Endothelial cell of umbilical vein (primary cell): ENCODE measurements at regions not wholly inside any gene's neighbourhood (a gene's known extent, or its start where the extent isn't known, plus 50 kb on each side); places are given as distances from the start of the nearest gene placed in this dataset.

ENCODE experiments used
- BruUV-seq: library from RNA; stranded (reverse); fragments of 400-500 nt; replicated peaks from 2 replicates; lab custom pipeline; 2021; lab: Mats Ljungman, UMichigan
- CTCF ChIA-PET: fragments of 300-600, 350-600 bp; sonication (Branson Sonifier 250); formaldehyde crosslinking; loops from one replicate; lab custom pipeline; 2021; ENCODE audit warnings: antibody characterized with exemption, inconsistent platforms; lab: Charles Lee
- POLR2A ChIA-PET: fragments of 300-600, 350-600 bp; sonication (Branson Sonifier 250); formaldehyde crosslinking; loops from one replicate; lab custom pipeline; 2021; ENCODE audit warnings: antibody characterized with exemption, inconsistent platforms; lab: Charles Lee
- DNase-seq: peaks from one replicate; pipeline ENCODE4 v3.0.0-alpha.2; 2011; ENCODE audit warnings: low read depth, low spot score
- FAIRE-seq: peaks from 2 replicates; lab custom pipeline; 2011; peaks lifted over from hg19 to GRCh38; lab: Jason Lieb, UNC
- H2AFZ ChIP-seq: 2 replicates; pipeline ENCODE4 v1.6.0; 2012; ENCODE audit warnings: low read depth, low read length, control low read depth, inconsistent platforms
- H3K27ac ChIP-seq: 2 replicates; pipeline ENCODE4 v1.5.1; 2011; ENCODE audit warnings: low read depth, mild to moderate bottlenecking, control low read depth, low read length, moderate library complexity; ENCODE audit not compliant: insufficient read depth
- H3K27me3 ChIP-seq, 2 experiments: 2 replicates each; pipeline versions ENCODE4 v1.6.0 to v1.6.1; 2011; ENCODE audit warnings: low read length in 2 of 2, mixed read lengths in 1 of 2; ENCODE audit not compliant: control insufficient read depth in 2 of 2, insufficient read depth in 2 of 2
- H3K36me3 ChIP-seq, 2 experiments: 2 replicates in 1 of 2; 3 replicates in 1 of 2; pipeline ENCODE4 v1.5.1; 2011; ENCODE audit warnings: low read length in 2 of 2, mild to moderate bottlenecking in 1 of 2, moderate library complexity in 1 of 2; ENCODE audit not compliant: control insufficient read depth in 2 of 2, insufficient read depth in 2 of 2; ENCODE audit errors: extremely low read depth in 1 of 2
- H3K4me1 ChIP-seq: 3 replicates; pipeline ENCODE4 v1.5.1; 2011; ENCODE audit warnings: mild to moderate bottlenecking, low read length; ENCODE audit not compliant: control insufficient read depth, insufficient read depth; ENCODE audit errors: extremely low read depth
- H3K4me2 ChIP-seq: 2 replicates; pipeline ENCODE4 v1.6.1; 2011; ENCODE audit warnings: low read length, control low read depth, mixed read lengths; ENCODE audit not compliant: insufficient read depth
- H3K4me3 ChIP-seq, 3 experiments: fragments of 200-600 bp in 1 of 3; sonication (generic), shearing (Covaris generic) in 1 of 3; replicated peaks in 1 of 3; 2 replicates each; pipeline ENCODE4 v1.5.1; 2011 to 2016; ENCODE audit warnings: control low read depth in 3 of 3, low read length in 3 of 3, mild to moderate bottlenecking in 2 of 3, inconsistent platforms in 1 of 3, low read depth in 1 of 3, moderate library complexity in 1 of 3; ENCODE audit not compliant: insufficient read depth in 1 of 3
- H3K79me2 ChIP-seq: 2 replicates; pipeline ENCODE4 v1.6.0; 2012; ENCODE audit warnings: low read length, inconsistent platforms; ENCODE audit not compliant: control insufficient read depth, insufficient read depth
- H3K9ac ChIP-seq: replicated peaks from 2 replicates; pipeline ENCODE3; 2011; ENCODE audit warnings: low read length, control low read depth; ENCODE audit not compliant: insufficient read depth; ENCODE audit errors: extremely low read depth
- H3K9me1 ChIP-seq: replicated peaks from 3 replicates; pipeline ENCODE4 v1.6.0; 2011; ENCODE audit warnings: mild to moderate bottlenecking, low read length; ENCODE audit not compliant: control insufficient read depth, insufficient read depth; ENCODE audit errors: extremely low read depth
- H3K9me3 ChIP-seq: replicated peaks from 2 replicates; pipeline ENCODE4 v1.5.1; 2012; ENCODE audit warnings: low read length, inconsistent platforms; ENCODE audit not compliant: control insufficient read depth, insufficient read depth
- H4K20me1 ChIP-seq: replicated peaks from 2 replicates; pipeline ENCODE3; 2011; ENCODE audit warnings: mild to moderate bottlenecking, low read length; ENCODE audit not compliant: control insufficient read depth, insufficient read depth; ENCODE audit errors: extremely low read depth
- CTCF ChIP-seq, 2 donors: IDR thresholded peaks; 1 replicate in 1 of 2; 2 replicates in 1 of 2; pipeline ENCODE4 v1.5.1; 2011; ENCODE audit warnings: low read length in 2 of 2, mild to moderate bottlenecking in 2 of 2, moderate library complexity in 2 of 2, control low read depth in 1 of 2, inconsistent platforms in 1 of 2, low read depth in 1 of 2; ENCODE audit not compliant: insufficient read depth in 1 of 2; ENCODE audit errors: extremely low read depth in 1 of 2
- EZH2 ChIP-seq: IDR thresholded peaks from 2 replicates; pipeline ENCODE4 v1.6.1; 2012; ENCODE audit warnings: borderline replicate concordance, low read depth, mild to moderate bottlenecking, moderate library complexity, low read length, inconsistent platforms; ENCODE audit not compliant: severe bottlenecking
- FOS ChIP-seq: IDR thresholded peaks from 2 replicates; pipeline ENCODE4 v1.6.1; 2011; ENCODE audit warnings: mild to moderate bottlenecking, low read length, moderate library complexity, borderline replicate concordance; ENCODE audit not compliant: insufficient read depth
- GATA2 ChIP-seq: IDR thresholded peaks from 2 replicates; pipeline ENCODE4 v1.7.0; 2011; ENCODE audit warnings: low read depth, mild to moderate bottlenecking, moderate library complexity, mixed read lengths, low read length; ENCODE audit not compliant: insufficient read length, insufficient read depth
- JUN ChIP-seq: IDR thresholded peaks from 2 replicates; pipeline ENCODE4 v1.6.1; 2011; ENCODE audit warnings: borderline replicate concordance, low read depth; ENCODE audit not compliant: insufficient read length, insufficient read depth
- MYC ChIP-seq: IDR thresholded peaks from one replicate; pipeline ENCODE4 v1.6.1; 2011; ENCODE audit warnings: mild to moderate bottlenecking, low read depth, low read length
- POLR2A ChIP-seq: IDR thresholded peaks from 2 replicates; pipeline ENCODE4 v1.6.1; 2012; ENCODE audit warnings: low read depth, mild to moderate bottlenecking, control low read depth, low read length
- POLR2AphosphoS5 ChIP-seq: IDR thresholded peaks from 2 replicates; pipeline ENCODE4 v1.6.1; 2012; ENCODE audit warnings: low read depth, mild to moderate bottlenecking, control low read depth, low read length, moderate library complexity; ENCODE audit not compliant: insufficient read depth
- dilution Hi-C: fragments of 300-500 bp; cut with MboI; formaldehyde crosslinking; loops from one replicate; pipeline ENCODE4 v1.15.0; 2019; ENCODE audit warnings: low sequenced_read_pairs; ENCODE audit not compliant: extremely low pct_ligation_motif_present
- intact Hi-C: fragments of 100-400 bp; cut with micrococcal nuclease; formaldehyde crosslinking; loops from one replicate; pipeline ENCODE4 v1.10.0; 2022
- TF ChIP-seq, protein P1 (sequence below): IDR thresholded peaks from 2 replicates; pipeline ENCODE4 v1.6.1; 2011; ENCODE audit not compliant: insufficient read depth, insufficient read length

- Histone ChIP-seq H3K27ac (no peak overlapping the region), H3K9ac (no peak overlapping the region), H3K4me3 (no peak overlapping the region), H2AFZ (no peak overlapping the region), H3K4me1 (no peaks in the 10 kb centered on the region), H3K27me3 (no peaks in the 10 kb centered on the region), H3K9me1 (no peaks in the 10 kb centered on the region), H4K20me1 (no peaks in the 10 kb centered on the region), H3K36me3 (no peaks in the 10 kb centered on the region), H3K4me2 (no peak overlapping the region), H3K9me3 (peaks cover 4% of the 10 kb centered on the region), H3K79me2 (no peaks in the 10 kb centered on the region)
- CTCF ChIA-PET = no interaction called here
- FAIRE-seq (no peak), DNase-seq (no peak)
- intact Hi-C loops (no loop called here), dilution Hi-C loops (no loop called here)
- TF ChIP-seq JUN = no peak
- BruUV-seq = no TSS peak
- POLR2A ChIA-PET = no interaction called here
These were observed 125.5 kb upstream of the CDH4 start for GRCh38 chr20:61126369-61127195.

- no TSS peak for BruUV-seq
- Histone ChIP-seq H4K20me1 (no peaks in the 10 kb centered on the region), H3K9me3 (peaks cover 4% of the 10 kb centered on the region), H3K4me3 (no peak overlapping the region), H2AFZ (no peak overlapping the region), H3K4me2 (no peak overlapping the region), H3K79me2 (no peaks in the 10 kb centered on the region), H3K36me3 (no peaks in the 10 kb centered on the region), H3K27me3 (no peaks in the 10 kb centered on the region), H3K9me1 (no peaks in the 10 kb centered on the region), H3K4me1 (no peaks in the 10 kb centered on the region), H3K9ac (no peak overlapping the region), H3K27ac (no peak overlapping the region)
- TF ChIP-seq, protein P1, sequence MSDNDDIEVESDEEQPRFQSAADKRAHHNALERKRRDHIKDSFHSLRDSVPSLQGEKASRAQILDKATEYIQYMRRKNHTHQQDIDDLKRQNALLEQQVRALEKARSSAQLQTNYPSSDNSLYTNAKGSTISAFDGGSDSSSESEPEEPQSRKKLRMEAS = no peak
- TF ChIP-seq CTCF (IDR thresholded peaks at IDR 0.05; ENCODE audit: extremely low read depth in 1 of 2, insufficient read depth in 1 of 2, low read depth in 1 of 2, low read length in 2 of 2) (no peak), EZH2 (no peak), MYC (no peak), FOS (no peak), POLR2AphosphoS5 (no peak), GATA2 (no peak), JUN (no peak), POLR2A (no peak)
- DNase-seq (no peak), FAIRE-seq (no peak)
- CTCF ChIA-PET = no interaction called here
- POLR2A ChIA-PET = no interaction called here
- dilution Hi-C loops (no loop called here), intact Hi-C loops (no loop called here)
These were observed 124.6 kb upstream of the CDH4 start for GRCh38 chr20:61127311-61128039.
